HG02938 (cell line): ENCODE measurements at regions not wholly inside any gene's neighbourhood (a gene's known extent, or its start where the extent isn't known, plus 50 kb on each side); places are given as distances from the start of the nearest gene placed in this dataset.

ENCODE experiments used
- ATAC-seq: cut with Tn5 transposase; IDR thresholded peaks from one replicate; pipeline ENCODE4 v1.9.1; 2021; ENCODE audit warnings: mild to moderate bottlenecking, moderate library complexity; ENCODE audit not compliant: unreplicated experiment

DNA sequence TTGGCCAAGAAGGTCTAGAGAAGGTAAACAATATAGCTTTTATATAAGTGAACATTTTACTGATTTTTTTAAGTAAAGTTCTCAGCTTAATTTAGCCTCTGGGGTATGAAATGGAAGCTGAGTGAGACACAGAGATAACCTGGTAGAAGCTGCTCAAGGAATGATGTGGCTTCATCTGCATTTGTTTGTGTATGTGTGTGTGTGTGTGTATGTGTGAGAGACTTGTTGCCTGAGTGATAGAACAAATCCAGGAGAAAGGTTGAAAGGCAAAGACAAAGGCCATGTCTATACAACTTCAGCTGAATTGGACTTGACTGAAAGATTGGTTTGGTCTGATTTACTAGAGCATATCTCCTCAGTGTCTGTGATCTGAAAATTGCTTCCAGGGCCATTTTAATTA, 63.6 kb downstream of the PCDH7 start:
- no peak for ATAC-seq

DNA sequence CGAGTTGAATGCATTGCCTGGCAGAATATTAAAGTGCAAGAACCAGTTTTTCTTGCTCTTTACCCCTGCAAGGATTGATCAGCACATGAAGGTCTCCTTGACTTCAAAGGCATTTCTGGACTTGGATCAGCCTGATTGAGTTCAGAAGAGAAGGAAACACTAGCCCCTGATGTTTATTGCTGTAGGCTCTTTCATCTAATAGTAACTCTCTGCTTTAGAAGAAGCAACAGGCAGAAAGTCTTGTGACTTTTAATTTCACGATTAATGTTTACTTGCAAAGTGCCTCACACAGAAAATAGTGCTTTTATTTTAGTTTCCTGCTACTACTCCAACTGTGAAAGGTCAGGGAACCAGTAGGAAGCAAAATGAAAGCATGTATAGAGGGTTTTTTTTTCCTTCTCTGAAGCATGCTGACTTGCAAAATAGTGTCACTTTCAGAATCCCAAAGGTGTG, 69.1 kb downstream of the PCDH7 start:
- ATAC-seq = no peak

DNA sequence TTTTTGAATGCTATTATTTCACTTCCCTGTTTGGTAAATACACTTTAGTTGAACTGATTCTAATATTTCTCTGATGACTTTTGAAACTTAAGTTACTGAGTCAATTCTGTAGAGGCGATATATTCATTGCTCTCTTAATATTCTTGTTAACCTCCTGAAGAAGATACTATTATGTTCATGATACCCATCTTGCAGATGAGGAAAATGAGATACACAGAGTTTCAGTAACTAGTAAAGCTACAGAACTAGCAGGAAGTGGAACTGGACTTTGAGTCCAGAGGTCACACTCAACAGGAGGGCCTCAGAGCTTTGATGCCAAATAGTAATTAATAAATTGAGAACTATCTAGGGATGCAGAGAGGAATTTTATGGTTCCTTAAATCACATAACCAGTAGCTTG, 70.0 kb downstream of the PCDH7 start:
- no peak for ATAC-seq

DNA sequence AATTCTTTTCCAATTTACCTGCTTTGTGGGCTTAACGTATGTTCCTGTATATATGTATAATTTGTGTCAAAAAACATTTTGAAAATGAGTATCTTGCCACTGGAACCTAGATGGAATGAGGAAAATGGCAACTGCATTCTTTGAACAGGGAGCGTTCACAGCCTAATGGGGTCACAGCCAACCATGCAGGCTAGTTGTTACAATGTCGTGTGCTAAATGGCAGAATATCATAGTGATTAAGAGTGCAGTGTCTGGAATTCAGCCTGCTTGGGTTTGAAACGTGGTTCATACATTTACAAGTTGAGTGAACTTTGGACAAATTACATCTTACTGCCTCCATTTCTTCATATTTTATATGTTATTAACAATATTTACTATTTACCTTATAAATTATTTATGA, 70.8 kb downstream of the PCDH7 start:
- no peak for ATAC-seq

DNA sequence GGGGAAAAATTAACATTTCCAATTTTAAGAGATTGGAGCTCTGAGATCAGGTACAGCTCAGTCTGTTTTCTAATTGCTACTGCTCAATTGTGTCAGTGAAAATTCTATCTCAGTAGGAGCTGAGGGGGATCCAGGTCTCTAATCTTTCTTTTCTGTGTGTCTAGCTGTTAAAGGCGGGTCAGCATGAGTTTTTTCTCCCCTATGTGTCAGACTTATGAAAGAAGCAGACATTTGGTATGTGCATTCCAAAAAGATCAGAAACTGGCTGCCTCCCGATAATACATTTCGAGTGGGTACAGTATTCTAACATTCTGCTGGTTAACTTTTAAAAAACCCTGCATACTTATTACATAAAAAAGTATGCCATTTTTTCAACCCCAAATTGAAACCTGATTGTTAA, 72.4 kb downstream of the PCDH7 start:
- ATAC-seq = no peak

DNA sequence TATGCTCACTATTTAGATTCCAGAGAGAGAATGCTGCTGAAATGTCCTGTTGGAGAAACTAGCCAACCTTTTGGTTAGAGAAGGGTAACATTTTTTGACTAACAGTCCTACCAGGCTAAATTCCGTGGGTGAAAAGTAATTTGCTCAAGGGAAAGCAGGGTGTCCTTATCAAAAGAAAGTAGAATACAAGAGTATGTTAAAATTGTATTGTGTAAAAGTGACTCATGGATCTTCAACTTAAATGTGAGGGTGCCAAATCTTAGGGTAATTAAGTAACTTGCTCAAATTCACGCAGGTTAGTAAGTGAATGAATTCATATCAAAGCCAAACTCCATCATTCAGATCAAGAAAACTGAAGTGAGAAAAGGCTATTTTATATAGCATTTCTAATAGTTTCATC, 81.7 kb downstream of the PCDH7 start:
- ATAC-seq = no peak

DNA sequence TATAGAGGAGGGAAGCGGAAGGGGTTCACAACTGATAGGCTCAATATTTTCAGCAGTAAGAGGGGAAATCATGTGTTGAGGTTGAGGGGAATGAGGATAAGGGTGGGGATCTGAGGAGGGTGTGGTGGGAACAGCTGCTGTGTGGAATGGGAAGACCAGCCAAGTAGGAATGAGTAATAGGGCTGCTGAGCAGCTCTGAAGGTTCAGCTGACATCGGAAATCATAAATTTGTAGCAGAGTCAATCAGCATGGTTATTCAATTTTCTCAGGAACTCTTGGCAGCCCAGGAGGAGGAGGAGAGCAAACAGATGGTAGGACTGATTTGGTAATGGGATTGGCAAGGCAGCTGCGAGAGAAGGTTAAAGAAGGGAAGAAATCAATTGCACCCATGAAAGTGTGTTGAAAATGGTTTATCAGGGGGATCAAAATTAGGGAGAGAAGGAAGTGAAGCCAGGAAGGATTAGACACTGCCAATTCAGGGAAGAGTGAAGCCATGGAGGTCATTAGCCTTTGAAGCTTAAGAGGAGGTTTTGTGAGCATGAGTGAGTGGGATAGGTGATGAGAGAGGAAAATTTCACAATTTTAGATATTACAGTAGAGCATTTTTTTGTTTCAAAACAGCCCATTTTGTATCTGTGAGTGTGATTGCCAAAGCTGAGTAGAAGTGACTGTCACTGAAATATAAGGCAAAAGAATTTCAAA, 82.6 kb downstream of the PCDH7 start:
- no peak for ATAC-seq

DNA sequence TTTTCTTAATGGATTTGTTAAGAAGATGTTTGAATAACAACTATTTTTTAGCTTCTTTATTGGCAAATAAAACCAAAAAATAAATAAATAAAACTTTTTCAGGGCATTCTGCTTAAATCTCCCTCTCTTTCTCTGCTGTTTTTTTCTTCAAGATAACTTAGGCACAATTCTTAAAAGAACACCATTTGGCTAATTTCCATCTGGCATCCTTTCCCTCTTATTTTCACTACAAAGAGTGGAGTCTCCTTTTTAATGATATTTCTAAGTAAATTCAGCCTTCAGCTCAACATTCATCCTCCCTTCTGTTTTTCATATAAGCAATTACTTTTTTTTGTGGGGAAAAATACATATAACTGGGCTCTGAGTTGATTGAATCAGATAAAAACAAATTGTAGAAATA, 88.1 kb downstream of the PCDH7 start:
- ATAC-seq = no peak

DNA sequence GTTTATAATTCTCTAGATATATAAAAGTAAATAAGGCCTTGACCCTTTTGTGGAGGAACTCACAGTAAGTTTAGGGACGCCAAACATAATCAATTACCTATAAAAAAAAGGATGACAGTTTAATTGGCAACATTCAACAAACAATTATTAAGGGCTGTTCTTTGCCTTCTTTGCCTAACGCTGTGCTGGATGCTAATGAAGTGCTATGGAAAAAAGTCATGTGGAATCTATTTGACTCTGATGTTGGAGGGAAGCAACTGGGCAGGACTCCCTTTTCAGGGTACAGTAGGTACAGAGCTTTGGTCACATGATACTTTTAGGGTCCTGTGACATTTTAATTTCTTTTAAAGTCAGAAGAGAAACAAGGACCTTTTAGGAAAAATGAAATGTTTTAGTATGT, 91.1 kb downstream of the PCDH7 start:
- ATAC-seq = no peak

DNA sequence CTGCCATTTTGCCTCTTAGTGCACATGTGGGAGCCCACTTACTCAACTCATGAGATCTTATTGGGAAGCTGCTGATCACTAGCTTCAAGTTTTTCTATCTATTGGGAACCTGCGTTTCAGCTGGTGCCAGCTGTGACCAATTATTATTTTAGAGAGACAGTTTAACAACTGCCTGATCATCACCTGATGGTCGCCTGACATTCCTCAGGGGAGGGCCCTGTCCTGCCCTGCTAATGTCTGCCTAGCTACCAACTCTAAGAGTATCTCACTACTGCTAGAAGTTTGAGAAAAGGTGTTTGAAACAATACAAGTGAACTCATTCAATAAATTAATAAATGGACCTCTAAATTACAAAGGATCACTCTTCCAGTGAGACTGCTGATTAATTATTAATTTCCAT, 95.5 kb downstream of the PCDH7 start:
- ATAC-seq = no peak

DNA sequence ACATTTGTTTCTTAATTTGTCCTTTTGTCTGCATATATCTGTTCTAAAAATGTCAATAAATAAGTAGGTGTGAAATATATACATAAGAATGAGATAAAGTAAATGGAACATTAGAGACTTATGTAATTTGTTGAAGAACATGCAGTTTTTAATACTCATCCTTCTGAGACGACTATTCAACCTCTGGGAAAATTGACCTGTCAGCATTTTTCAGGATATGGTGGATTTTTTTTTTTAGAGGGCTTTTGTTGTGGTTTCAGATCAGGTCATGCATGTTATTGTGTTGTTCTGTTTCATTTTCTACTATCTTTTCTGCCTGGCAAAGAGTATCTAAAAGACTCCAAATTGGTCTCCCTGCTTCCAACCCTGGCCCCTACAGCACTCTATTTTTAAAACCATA, 97.3 kb downstream of the PCDH7 start:
- ATAC-seq = no peak

DNA sequence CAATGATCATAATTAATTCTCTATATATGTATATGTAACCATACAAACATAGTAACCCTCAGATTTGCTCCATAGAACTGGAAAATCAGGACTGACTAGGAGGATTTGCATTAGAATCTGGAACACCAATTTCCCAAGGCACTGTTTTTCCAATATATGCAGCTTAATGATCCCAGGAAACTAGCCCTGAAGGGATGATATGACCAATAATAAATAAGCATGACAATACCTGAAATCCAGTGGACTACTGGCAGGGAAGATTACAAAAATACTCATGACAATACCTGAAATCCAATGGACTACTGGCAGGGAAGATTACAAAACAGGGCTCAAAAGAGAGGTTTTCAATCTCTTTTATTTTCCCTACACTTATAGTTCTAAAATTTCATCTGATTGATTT, 98.4 kb downstream of the PCDH7 start:
- no peak for ATAC-seq

DNA sequence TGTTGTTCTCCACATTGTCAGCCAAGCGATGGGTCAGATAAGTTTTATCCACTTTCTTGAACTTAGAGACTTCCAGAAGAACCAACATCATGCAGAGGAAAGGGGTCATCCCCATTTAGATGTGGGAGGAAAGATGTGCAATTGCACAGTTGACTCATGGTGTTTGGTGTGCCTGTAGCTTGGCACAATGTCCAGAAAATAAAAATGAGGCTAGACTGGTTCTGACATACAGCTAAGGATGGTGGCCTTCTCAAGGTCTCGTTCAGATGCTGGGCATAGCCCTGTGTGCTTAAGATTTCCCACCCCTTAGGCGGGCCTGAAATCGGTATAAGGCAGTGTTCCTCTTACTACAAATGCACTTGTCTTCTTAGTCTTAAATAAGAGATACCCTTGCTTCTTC, 101.1 kb downstream of the PCDH7 start:
- no peak for ATAC-seq

DNA sequence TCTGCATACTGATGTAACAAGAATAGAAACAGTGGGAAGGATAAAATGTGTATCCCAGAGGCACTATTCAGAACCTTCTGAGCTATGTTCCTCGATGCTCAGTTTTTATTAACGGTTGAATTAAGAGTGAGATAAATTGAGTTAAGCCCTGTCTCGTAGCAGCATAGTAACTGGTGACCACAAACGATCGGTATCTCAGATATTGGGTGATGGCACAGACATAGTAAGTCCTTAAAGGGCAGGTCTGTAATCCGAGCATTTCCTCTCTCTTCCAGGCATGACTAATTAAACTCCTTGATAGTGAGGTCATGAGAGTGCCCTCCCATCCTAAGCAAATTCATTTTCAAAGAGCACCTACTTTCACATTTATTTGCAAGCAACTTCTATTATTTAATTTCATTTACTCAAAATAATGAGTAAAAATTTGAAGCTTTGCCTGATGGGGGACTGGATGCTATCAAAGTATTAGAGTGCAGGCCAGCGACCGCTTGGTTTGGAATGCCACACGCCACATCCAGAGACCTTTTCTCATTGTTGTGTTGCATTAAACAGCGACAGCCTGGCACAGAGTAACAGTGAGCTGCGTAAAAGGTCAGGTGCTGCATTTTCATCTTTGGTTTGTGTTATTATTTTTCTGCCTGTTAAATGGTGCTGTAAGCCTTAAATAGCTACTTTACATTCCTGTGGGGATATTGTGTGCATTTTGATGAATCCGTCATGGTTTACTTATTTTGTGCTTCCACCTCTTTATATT, 101.9 kb downstream of the PCDH7 start:
- ATAC-seq = no peak

DNA sequence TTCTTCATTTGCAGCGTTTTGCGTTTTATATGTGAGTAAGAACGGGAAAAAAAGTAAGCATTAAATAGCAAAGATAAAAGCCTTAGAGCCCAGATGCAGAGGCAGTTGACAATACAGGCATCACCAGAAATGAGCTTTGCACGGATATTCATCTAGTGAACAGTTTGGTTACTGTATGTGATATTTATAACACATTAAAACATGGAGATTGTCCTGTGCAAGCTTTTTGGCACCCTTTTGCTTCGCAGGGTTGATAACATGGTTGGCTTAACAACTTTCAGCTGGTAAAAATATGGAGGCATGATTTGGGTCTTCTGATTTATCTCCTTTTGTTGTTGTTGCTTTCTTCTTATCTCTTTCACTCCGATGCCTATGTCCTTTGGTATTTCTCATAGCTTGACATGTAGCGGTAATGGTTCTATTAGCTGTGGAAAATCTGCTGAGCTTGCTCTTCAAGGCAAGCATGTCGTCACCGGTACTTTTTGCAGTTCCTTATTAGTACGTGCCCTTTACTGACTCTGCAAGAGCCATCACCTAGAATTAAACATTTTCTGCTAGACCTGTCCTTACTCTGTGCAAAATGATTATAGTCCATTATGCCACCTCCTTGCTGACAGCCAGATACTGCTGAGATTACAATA, 102.9 kb downstream of the PCDH7 start:
- no peak for ATAC-seq

DNA sequence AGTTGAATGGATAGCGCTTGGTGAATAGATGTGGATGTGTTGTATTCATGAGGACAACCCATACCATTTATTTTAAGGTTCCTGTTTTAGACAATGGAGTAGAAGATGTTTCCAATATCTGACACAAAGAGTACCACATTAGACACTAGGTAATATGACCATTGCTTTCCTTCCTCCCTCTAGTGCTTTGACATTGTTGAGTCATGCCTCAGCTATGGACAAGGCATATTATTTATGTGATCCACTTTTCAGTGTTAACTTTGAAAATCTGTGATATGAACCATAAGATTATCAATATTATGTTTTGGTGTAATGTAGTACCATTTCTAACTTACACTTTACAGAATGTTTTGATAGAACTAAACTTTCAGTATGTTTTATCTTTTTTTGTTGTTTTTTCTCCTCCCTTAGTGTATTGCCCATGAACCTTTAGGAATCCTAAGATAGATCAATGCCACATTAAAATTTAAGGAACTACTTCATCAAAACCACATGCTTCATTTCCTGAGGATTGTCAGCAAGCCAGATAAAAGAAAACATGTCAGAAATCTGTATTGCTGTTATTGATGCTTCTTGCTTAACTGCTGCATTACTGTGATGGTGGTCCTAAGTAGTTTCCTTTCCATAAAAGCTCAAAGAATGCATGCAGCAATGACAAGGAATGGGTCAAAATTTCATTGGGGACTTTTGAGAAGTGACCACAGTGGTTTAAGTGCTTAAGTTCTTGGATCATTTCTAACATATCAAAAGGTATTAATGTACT, 105.0 kb downstream of the PCDH7 start:
- ATAC-seq = no peak

DNA sequence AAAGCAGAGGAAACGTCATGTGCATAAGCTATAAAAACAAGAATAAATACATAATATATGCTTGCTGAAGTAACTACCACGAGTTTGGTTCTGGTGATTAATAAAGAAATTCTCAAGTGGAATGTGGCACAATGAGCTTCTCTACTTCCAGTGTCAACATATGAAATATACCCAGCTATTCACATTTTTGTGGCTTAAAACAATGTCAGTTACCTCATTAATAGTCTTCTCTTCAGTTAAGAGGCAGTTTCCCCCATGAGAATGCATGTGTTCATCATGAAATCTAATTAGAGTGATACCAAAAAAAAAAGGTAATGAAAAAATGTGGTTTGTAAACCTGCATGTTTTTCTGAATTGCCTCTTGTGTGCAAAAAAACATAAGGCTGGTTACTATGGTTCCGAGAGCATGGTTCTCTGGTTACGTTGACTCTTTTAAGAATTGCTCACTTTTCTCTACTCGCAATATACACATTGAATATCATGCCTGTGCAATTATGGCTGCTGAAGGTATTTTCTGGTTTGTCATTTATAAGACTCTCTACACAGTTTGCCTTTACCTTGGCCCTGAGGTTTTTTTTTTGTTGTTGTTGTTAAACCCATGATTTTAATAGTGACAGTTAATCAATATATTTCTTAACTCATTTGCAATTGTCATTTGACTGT, 108.2 kb downstream of the PCDH7 start:
- no peak for ATAC-seq

DNA sequence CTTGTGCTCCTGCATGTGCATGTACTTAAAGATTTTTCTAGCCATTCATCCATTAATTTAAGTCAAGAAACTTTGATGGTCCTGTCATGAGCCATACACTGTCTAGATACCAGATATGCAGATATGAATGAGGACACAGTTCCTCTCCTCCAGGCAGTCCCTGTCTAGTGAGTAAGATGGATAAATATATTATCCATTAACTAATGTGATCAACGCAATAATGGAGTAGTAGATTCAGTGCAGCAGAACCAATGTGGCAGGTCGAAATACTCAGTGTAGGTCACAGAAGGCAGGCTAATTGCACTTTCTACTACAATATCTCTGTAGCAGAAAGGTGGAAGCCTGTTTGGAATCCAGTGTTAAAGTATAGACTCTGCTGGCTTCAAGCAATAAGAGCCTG, 112.5 kb downstream of the PCDH7 start:
- no peak for ATAC-seq

DNA sequence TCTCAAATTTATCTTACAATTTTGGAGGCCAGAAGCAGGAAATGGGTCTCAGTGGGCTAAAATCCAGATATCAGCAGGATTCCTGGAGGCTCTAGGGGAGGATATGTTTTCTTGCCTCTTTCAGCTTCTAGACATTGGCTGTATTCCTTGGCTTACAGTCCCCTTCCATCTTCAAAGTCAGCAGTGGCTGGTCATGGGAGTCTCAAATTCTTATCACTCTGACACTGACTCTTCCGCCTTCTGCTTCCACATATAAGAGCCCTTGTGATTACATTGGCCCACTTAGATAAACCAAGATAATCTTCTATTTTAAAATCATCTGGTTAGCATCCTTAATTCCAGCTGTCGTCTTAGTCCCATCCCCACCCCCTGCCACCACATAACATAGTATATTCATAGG, 113.0 kb downstream of the PCDH7 start:
- no peak for ATAC-seq

DNA sequence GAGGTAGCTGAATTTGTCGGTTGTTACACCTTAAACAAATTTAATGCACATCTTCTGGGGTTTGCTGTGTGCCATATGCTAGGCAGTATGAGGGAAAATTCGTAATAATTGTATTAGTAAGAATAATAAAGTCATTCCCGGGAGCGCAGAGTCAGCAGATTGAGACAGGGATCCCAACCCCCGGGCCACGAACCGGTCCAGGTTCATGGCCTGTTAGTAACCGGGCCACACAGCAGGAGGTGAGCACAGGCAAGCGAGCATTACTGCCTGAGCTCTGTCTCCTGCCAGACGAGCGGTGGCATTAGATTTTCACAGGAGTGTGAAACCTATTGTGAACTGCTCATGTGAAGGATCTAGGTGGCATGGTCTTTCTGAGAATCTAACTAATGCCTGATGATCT, 114.9 kb downstream of the PCDH7 start:
- ATAC-seq = no peak

DNA sequence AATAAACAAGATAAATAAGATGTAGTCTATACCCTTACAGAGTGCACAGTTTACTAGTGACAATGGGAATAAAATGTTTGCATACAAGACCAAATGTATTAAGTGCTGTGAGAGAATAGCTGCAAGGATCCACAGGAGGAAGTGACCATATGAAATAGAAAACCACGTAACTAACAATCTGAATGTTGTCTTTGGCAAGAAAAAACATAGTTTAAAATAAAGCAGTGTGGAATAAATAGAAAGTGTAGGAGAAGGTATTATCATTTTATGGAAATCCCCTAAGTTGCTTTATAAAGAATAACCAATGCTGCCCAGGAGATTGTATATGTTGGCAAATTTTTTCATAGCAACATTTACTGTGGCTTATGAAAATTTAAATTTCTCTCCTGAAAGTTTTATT, 116.1 kb downstream of the PCDH7 start:
- no peak for ATAC-seq
